Choroid plexus epithelial cell (primary cell): ENCODE measurements at regions not wholly inside any gene's neighbourhood (a gene's known extent, or its start where the extent isn't known, plus 50 kb on each side); places are given as distances from the start of the nearest gene placed in this dataset.
A peak's percentile ranks its signal among the peaks of the same experiment; 100 is the strongest.

Source experiments
- DNase-seq: peaks from one replicate; pipeline ENCODE4 v3.0.0-alpha.2; 2010; ENCODE audit warnings: low read depth
- H3K4me3 ChIP-seq: 2 replicates; pipeline ENCODE4 v1.5.1; 2011; ENCODE audit warnings: low read depth, mild to moderate bottlenecking, control low read depth, low read length, moderate library complexity
- TF ChIP-seq, protein P1 (sequence below): conservative IDR thresholded peaks from 2 replicates; pipeline ENCODE4 v1.5.1; 2011; ENCODE audit warnings: low read depth, mild to moderate bottlenecking, control low read depth, inconsistent platforms, low read length, moderate library complexity

DNA sequence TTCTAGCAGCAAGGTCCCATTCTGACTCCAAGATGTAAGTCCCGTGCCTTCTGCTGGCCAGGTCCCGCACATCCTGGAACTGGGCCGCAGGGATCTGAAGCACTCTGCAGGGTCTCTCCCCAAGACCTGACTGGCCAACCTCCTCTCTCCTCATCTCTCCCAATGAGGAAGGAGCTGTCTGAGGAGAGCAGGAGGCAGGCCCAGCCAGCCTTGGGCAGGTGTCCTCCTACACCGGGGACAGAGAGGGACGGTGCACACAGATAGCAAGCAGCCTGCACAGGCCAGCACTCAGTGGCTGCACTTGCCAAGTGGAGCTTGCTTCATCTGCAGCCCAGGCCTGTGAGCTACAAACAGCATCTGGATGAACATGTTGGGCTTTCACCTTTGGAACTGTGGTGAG, 76.8 kb upstream of the CD93 start:
- no peak for DNase-seq
- TF ChIP-seq, protein P1, sequence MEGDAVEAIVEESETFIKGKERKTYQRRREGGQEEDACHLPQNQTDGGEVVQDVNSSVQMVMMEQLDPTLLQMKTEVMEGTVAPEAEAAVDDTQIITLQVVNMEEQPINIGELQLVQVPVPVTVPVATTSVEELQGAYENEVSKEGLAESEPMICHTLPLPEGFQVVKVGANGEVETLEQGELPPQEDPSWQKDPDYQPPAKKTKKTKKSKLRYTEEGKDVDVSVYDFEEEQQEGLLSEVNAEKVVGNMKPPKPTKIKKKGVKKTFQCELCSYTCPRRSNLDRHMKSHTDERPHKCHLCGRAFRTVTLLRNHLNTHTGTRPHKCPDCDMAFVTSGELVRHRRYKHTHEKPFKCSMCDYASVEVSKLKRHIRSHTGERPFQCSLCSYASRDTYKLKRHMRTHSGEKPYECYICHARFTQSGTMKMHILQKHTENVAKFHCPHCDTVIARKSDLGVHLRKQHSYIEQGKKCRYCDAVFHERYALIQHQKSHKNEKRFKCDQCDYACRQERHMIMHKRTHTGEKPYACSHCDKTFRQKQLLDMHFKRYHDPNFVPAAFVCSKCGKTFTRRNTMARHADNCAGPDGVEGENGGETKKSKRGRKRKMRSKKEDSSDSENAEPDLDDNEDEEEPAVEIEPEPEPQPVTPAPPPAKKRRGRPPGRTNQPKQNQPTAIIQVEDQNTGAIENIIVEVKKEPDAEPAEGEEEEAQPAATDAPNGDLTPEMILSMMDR: no peak
- H3K4me3 ChIP-seq: no peak overlapping the region

DNA sequence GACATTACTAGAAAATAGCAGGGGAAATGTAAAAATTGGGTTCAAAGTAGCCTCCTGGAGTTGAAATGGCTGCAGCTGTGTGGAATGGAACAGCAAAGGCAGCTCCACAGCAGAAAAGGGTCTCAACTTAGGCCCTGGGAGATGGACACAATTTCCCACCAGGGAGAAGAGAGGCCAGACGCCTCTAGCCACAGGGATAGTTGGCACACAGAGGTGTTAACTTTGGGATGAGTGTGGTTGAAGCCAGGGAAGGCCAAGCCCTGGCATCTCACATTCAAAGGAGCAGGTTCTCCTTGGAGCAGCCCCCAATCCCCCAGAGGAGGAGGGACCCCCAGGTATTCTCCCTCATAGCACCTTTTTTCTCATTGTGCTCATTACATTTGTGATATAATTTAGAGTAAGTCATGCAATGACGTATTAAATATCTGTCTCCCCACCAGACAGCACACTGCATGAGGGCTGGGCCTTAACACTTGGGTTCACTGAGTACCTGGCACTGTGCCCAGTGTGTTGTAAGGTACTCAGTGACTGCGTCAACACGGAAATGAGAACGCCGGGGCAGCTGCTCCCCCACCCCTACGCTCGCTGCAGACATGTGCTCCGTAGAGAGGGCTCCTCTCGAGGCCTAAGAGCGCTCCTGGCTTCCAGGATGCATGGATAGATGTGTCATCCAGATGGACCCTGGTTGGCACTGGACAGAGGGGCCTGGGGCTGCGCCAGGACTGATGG, 76.0 kb upstream of the CD93 start:
- no peak overlapping the region for H3K4me3 ChIP-seq
- TF ChIP-seq, protein P1: no peak
- peak; percentile 99 for DNase-seq

DNA sequence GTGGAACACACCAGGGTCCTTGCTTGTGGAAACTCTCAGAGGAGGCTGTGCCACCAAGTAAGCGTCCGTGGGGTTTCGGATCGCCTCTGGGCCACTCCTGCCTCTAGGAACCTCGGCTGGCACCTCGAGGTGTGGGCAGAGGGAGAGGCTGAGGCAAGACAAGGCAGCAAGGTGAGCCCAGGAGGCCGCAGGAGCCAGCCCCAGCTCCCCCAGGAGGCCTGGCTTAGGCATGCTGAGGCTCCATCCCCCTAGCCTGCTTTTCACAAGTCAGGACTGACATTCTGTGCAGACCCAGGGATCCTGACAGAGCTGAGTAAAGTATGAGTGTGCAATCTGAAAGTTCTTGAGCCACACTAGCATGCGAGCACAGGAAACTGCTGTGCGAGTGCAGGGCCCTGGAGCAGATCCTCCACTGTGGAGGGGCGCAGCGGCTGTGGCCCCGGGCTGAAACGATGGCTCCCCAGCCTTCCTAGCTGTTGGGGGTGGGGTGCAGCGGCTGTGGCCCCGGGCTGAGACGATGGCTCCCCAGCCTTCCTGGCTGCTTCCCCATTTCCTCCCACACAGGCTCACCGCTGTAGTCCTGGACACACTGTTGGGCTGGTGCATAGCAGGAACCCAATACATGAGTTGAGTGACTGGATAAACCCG, 75.2 kb upstream of the CD93 start:
- peak; percentile 71 for DNase-seq
- H3K4me3 ChIP-seq: no peak overlapping the region

DNA sequence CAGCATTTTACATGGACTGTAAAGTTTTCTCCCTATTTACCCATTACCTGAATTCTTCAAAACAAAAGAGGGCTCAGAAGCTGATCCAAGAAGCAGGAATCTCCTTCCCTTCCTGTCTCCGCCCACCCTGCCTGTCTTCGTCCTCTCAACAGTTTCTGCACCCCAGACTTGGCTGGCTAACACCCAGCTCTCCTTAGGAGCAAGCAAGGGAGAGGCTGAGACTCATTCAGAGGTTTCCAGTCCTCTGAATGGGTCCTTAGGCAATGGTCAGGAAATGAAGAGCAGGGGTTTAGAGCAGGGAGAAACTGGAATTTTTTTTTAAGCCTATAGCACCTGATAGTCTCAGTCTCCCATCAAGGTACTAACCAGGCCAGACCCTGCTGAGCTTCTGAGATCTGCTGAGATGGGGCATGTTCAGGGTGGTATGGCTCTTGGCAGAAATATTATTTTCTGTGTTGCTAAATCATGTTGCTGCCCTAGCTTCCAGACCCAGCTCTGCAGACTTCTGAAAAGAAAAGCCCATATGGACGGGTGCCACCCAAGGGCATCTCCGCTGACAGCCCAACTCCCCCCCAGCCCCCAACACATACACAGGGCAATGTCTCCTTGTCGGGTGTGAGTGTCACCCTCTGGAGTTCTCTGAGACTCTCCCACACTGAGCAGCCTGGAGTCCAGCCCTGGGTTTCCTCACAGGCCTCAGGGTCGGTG, 74.6 kb upstream of the CD93 start:
- DNase-seq: peak; percentile 44
- TF ChIP-seq, protein P1: no peak
- H3K4me3 ChIP-seq: no peak overlapping the region

More for the DNA sequence above, 75.2 kb upstream of the CD93 start:
- TF ChIP-seq, protein P1: no peak

DNA sequence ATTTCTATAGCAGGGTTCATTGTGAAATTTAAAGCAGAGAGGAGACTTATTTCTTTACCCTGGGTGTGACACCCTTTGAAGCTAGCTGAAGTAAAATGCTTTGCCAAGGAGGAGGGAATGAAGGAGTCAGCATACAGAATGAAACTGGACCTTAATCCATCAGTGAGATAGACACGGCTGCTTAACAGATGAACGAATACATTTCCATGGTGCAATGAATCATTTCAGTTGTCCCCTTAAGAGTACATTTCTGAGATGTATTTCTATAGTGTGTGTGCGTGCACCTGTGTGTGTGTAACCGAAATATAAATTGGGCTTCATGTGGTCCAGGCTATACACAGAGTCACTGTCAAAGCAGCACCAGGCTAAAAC, 73.8 kb upstream of the CD93 start:
- H3K4me3 ChIP-seq: no peak overlapping the region
- DNase-seq: no peak
- TF ChIP-seq, protein P1: no peak

DNA sequence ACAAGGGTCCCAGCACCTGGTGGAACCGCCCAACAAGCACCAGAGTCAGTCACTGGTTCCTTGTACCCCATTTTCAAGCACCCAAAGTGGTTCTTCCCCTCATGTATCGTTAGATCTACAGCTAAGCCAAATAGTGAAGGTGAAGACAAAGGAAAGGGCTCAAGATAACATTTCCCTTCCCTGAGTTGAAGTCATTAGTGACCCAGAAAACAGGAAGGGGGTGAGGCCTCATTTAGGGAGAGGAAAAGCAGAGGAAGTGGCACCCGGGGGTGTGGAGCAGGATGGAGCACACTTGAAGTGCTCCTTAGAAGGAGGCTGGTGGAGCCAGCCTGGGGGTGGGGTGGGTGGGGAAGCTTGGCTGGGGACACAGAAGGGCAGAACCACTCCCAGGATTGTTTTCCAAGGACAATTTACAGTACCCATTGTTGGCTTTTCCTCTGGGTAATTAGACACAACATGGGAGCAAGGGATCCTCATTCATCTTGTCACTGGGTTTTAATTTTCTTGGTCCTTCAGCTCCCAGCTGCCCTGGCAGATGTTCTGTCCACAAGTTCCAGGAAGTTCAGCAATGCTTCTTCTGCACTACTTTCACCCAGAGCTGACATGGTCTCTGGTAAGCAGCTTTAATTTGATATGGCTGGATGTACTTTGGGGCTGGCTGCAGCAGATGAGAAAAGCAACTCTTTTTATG, 73.3 kb upstream of the CD93 start:
- TF ChIP-seq, protein P1: no peak
- peak; percentile 43 for DNase-seq
- H3K4me3 ChIP-seq: no peak overlapping the region
